Adrenal gland (tissue), 5 donors: ENCODE measurements at regions not wholly inside any gene's neighbourhood (a gene's known extent, or its start where the extent isn't known, plus 50 kb on each side); places are given as distances from the start of the nearest gene placed in this dataset.

ENCODE experiments used
- CTCF ChIP-seq, 6 experiments: fragments of 450-650 bp in 4 of 6; fragments of 200-600 bp in 2 of 6; sonication (generic) in 1 of 6; IDR thresholded peaks; 1 replicate in 5 of 6; 2 replicates in 1 of 6; pipeline versions ENCODE4 v1.5.1 to v1.8.0; 2016 to 2021; ENCODE audit warnings: antibody characterized with exemption in 6 of 6, mild to moderate bottlenecking in 2 of 6, moderate library complexity in 1 of 6
- POLR2A ChIP-seq, 2 donors: fragments of 450-650 bp; IDR thresholded peaks; one replicate each; pipeline ENCODE4 v1.6.1; 2017; ENCODE audit warnings: antibody characterized with exemption in 2 of 2, mild to moderate bottlenecking in 2 of 2, moderate library complexity in 1 of 2
- donor health status: DM: no; HTN: no; CAD: no.

DNA sequence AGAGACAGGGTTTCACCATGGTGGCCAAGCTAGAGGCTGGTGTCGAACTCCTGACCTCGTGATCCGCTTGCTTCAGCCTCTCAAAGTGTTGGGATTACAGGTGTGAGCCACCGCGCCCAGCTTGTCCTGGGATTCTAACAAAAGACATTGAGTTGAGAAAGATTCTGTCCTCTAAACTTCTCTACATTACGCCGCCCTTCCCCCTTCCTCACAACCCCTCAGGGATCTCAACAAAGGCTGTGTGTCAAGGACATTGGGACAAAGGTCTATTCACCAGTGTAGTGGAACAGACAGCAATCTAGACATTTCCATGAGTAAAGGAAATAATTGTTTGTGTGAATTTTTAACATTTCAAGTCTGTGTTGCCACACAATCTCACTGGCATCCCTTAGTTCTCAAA lies 68.8 kb upstream of the KIF5B start:
- TF ChIP-seq POLR2A (IDR thresholded peaks at IDR 0.05) (no peak), CTCF (IDR thresholded peaks at IDR 0.05) (no peak)
